ENCODE measurements at regions not wholly inside any gene's neighbourhood (a gene's known extent, or its start where the extent isn't known, plus 50 kb on each side); places are given as distances from the start of the nearest gene placed in this dataset.

DNA sequence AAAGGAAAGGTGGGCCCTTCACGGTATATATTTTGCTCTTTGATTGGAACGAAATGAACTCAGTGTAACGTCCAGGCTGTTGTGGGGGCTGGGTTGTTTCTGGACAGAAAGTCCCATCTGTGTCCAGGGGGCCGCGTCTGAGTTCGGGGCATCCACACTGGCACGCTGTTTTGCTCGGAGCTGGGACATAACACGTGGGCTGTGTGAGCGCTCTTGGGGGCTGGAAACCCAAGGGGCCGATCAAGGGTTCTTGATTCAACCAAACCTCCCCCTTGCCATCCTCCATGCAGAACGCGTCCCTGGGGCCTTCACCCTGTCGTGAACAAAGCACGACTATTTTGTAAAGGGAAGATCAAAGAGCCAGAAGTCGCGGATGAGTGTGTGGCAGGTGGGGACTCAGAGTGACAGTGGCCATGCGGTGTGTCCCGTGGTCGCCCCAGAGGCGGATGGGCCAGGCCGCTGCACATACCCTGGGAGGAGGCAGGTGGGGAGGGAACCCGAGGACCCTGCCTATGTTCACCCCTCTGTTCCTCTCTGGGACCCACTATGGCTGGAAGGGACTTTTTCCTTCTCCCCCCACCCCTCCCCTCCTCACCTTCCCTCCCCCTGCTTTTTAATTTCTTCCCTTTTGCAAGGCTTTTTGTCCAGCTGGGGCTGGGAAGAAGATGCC, 387.2 kb downstream of the SEC14L1 start:
- TF ChIP-seq, protein P1, sequence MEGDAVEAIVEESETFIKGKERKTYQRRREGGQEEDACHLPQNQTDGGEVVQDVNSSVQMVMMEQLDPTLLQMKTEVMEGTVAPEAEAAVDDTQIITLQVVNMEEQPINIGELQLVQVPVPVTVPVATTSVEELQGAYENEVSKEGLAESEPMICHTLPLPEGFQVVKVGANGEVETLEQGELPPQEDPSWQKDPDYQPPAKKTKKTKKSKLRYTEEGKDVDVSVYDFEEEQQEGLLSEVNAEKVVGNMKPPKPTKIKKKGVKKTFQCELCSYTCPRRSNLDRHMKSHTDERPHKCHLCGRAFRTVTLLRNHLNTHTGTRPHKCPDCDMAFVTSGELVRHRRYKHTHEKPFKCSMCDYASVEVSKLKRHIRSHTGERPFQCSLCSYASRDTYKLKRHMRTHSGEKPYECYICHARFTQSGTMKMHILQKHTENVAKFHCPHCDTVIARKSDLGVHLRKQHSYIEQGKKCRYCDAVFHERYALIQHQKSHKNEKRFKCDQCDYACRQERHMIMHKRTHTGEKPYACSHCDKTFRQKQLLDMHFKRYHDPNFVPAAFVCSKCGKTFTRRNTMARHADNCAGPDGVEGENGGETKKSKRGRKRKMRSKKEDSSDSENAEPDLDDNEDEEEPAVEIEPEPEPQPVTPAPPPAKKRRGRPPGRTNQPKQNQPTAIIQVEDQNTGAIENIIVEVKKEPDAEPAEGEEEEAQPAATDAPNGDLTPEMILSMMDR (IDR thresholded peaks at IDR 0.05; ENCODE audit: low read depth, low read length, poor library complexity, severe bottlenecking), result no peak
- TF ChIP-seq EZH2phosphoT487 (IDR thresholded peaks at IDR 0.05; ENCODE audit: borderline replicate concordance, low read length), result no peak
